K562 (cell line): ENCODE measurements at regions not wholly inside any gene's neighbourhood (a gene's known extent, or its start where the extent isn't known, plus 50 kb on each side); places are given as distances from the start of the nearest gene placed in this dataset.

Experiments used
- ATAC-seq: fragments of 200-7000 bp; cut with Tn5 transposase; 3 replicates; pipeline ENCODE4 v1.9.1; 2020; ENCODE audit warnings: moderate library complexity
- BruUV-seq: library from RNA; stranded (reverse); fragments of 400-500 nt; replicated peaks from 2 replicates; lab custom pipeline; 2021; lab: Mats Ljungman, UMichigan
- CTCF ChIA-PET: fragments of 300-600 bp; formaldehyde crosslinking; extraction: SDS; loops from one replicate; lab custom pipeline; 2021; ENCODE audit warnings: low intra/inter-chr PET ratio; lab: Yijun Ruan, JAX
- POLR2A ChIA-PET: fragments of 300-600, 350-650 bp; sonication (Branson Sonifier 250); formaldehyde crosslinking; extraction: SDS; loops from one replicate; lab custom pipeline; 2021; ENCODE audit warnings: antibody characterized with exemption, inconsistent platforms; lab: Yijun Ruan, JAX
- DNase-seq, 4 experiments: peaks; one replicate each; pipeline versions ENCODE4 v3.0.0 to v3.0.0-alpha.2; 2011 to 2018; ENCODE audit warnings: low spot score in 3 of 4, mixed read lengths in 3 of 4; ENCODE audit errors: extremely low read depth in 1 of 4
- FAIRE-seq: peaks from 2 replicates; lab custom pipeline; 2011; peaks lifted over from hg19 to GRCh38; lab: Jason Lieb, UNC
- H2AFZ ChIP-seq: 2 replicates; pipeline ENCODE4 v1.6.0; 2011; ENCODE audit warnings: low read depth, low read length, control low read depth, inconsistent platforms
- H3K27ac ChIP-seq: fragments of 200-600 bp; 3 replicates; pipeline ENCODE4 v1.8.0; 2011; ENCODE audit warnings: low read depth, mild to moderate bottlenecking, control low read depth, inconsistent platforms, low read length, moderate library complexity, mixed read lengths; ENCODE audit errors: extremely low read depth
- H3K27me3 ChIP-seq, 2 experiments: fragments of 300-600 bp in 1 of 2; 2 replicates in 1 of 2; 3 replicates in 1 of 2; pipeline versions ENCODE4 v1.6.0 to v1.8.0; 2011; ENCODE audit warnings: inconsistent platforms in 2 of 2, low read length in 2 of 2, mild to moderate bottlenecking in 1 of 2, mixed read lengths in 1 of 2, moderate library complexity in 1 of 2; ENCODE audit not compliant: control insufficient read depth in 2 of 2, insufficient read depth in 2 of 2
- H3K36me3 ChIP-seq: fragments of 300-600 bp; 3 replicates; pipeline ENCODE4 v1.8.0; 2011; ENCODE audit warnings: mild to moderate bottlenecking, low read length, inconsistent platforms; ENCODE audit not compliant: control insufficient read depth, insufficient read depth
- H3K4me1 ChIP-seq, 2 experiments: fragments of 200-600 bp in 1 of 2; replicated peaks in 1 of 2; 2 replicates in 1 of 2; 3 replicates in 1 of 2; pipeline versions ENCODE4 v1.5.1 to v1.8.0; 2011; ENCODE audit warnings: inconsistent platforms in 2 of 2, low read length in 2 of 2, mild to moderate bottlenecking in 1 of 2, mixed read lengths in 1 of 2, moderate library complexity in 1 of 2; ENCODE audit not compliant: control insufficient read depth in 2 of 2, insufficient read depth in 2 of 2
- H3K4me2 ChIP-seq: 2 replicates; pipeline ENCODE4 v1.6.1; 2011; ENCODE audit warnings: low read length, control low read depth, inconsistent platforms, mixed read lengths; ENCODE audit not compliant: insufficient read depth
- H3K4me3 ChIP-seq: fragments of 200-600 bp; sonication (generic), shearing (Covaris generic); 2 replicates; pipeline ENCODE4 v1.5.1; 2016; ENCODE audit warnings: control low read depth, inconsistent platforms
- H3K79me2 ChIP-seq: fragments of 200-600 bp; 3 replicates; pipeline ENCODE4 v1.8.0; 2011; ENCODE audit warnings: low read length, inconsistent platforms; ENCODE audit not compliant: control insufficient read depth, insufficient read depth
- H3K9ac ChIP-seq, 2 experiments: 2 replicates each; pipeline versions ENCODE4 v1.6.0 to v1.6.1; 2011; ENCODE audit warnings: low read depth in 2 of 2, low read length in 2 of 2, control low read depth in 1 of 2, inconsistent platforms in 1 of 2, mild to moderate bottlenecking in 1 of 2, mixed read lengths in 1 of 2; ENCODE audit not compliant: insufficient read depth in 1 of 2
- H3K9me1 ChIP-seq: one replicate; pipeline ENCODE4 v1.6.0; 2011; ENCODE audit warnings: inconsistent platforms, mild to moderate bottlenecking, low read length, moderate library complexity; ENCODE audit not compliant: control insufficient read depth, insufficient read depth
- H3K9me3 ChIP-seq: replicated peaks from 2 replicates; pipeline ENCODE4 v1.5.1; 2011; ENCODE audit warnings: low read depth, low read length, inconsistent platforms; ENCODE audit not compliant: control insufficient read depth, insufficient read depth
- H4K20me1 ChIP-seq: replicated peaks from 2 replicates; pipeline ENCODE4 v1.6.1; 2011; ENCODE audit warnings: low read length, inconsistent platforms, mixed read lengths; ENCODE audit not compliant: control insufficient read depth, insufficient read depth
- DIDO1 ChIP-seq: fragments of 450-650 bp; IDR thresholded peaks from 2 replicates; pipeline ENCODE4 v1.6.1; 2016; ENCODE audit warnings: low read depth, missing biosample characterization, missing genetic modification characterization
- FOSL1 ChIP-seq: fragments of 200-800 bp; sonication (Bioruptor generic); conservative IDR thresholded peaks from 2 replicates; pipeline ENCODE4 v1.6.1; 2016; ENCODE audit warnings: missing genetic modification characterization, missing compliant biosample characterization
- GMEB1 ChIP-seq: fragments of 250-450 bp; sonication (Bioruptor Pico); IDR thresholded peaks from 2 replicates; pipeline ENCODE4 v1.4.0; 2020; ENCODE audit warnings: mild to moderate bottlenecking
- JUND ChIP-seq, 2 experiments: IDR thresholded peaks; 2 replicates in 1 of 2; 3 replicates in 1 of 2; pipeline ENCODE4 v1.6.1; 2011; ENCODE audit warnings: borderline replicate concordance in 2 of 2, low read depth in 2 of 2, low read length in 2 of 2, improper control_type of control experiment in 1 of 2, missing biosample characterization in 1 of 2, missing genetic modification characterization in 1 of 2, missing genetic modification reagents in 1 of 2
- LCOR ChIP-seq: sonication (generic); formaldehyde crosslinking; IDR thresholded peaks from 2 replicates; pipeline ENCODE4 v1.8.0; 2022; ENCODE audit warnings: mild to moderate bottlenecking, missing genetic modification reagents
- RAD21 ChIP-seq, 2 experiments: fragments of 250-450 bp in 1 of 2; fragments of 450-650 bp in 1 of 2; sonication (Bioruptor Pico) in 1 of 2; formaldehyde crosslinking in 1 of 2; IDR thresholded peaks in 1 of 2; conservative IDR thresholded peaks in 1 of 2; 2 replicates each; pipeline versions ENCODE4 v1.4.0 to v1.8.0; 2020 to 2022; ENCODE audit warnings: mild to moderate bottlenecking in 2 of 2, moderate library complexity in 1 of 2
- U2AF1 ChIP-seq: fragments of 200-400 bp; formaldehyde crosslinking; optimal IDR thresholded peaks from 2 replicates; pipeline ENCODE3; 2017; ENCODE audit warnings: mild to moderate bottlenecking, low read depth, low read length, moderate library complexity
- ZNF263 ChIP-seq: sonication (generic); formaldehyde crosslinking; IDR thresholded peaks from 2 replicates; pipeline ENCODE4 v1.8.0; 2022; ENCODE audit warnings: mild to moderate bottlenecking, missing genetic modification reagents, borderline replicate concordance
- ZNF311 ChIP-seq: fragments of 250-450 bp; sonication (Bioruptor Pico); IDR thresholded peaks from 2 replicates; pipeline ENCODE4 v1.4.0; 2020; ENCODE audit warnings: mild to moderate bottlenecking, moderate library complexity
- WGBS: fragments of 100-300 bp; shearing (Covaris generic); methylation state at CpG from one replicate; pipeline ENCODE4 v1.1.6; 2016; ENCODE audit warnings: low coverage, mixed read lengths; ENCODE audit not compliant: insufficient coverage; ENCODE audit errors: missing lambda C conversion rate; 5-methylcytosine and 5-hydroxymethylcytosine counted together
- in situ Hi-C: fragments of 300-500 bp; cut with MboI; formaldehyde crosslinking; loops from 4 replicates; pipeline ENCODE4 v1.15.0; 2018; ENCODE audit warnings: inconsistent platforms, mixed read lengths
- intact Hi-C: fragments of 100-400 bp; cut with micrococcal nuclease; formaldehyde crosslinking; loops from 2 replicates; pipeline ENCODE4 v1.14.2; 2022

DNA sequence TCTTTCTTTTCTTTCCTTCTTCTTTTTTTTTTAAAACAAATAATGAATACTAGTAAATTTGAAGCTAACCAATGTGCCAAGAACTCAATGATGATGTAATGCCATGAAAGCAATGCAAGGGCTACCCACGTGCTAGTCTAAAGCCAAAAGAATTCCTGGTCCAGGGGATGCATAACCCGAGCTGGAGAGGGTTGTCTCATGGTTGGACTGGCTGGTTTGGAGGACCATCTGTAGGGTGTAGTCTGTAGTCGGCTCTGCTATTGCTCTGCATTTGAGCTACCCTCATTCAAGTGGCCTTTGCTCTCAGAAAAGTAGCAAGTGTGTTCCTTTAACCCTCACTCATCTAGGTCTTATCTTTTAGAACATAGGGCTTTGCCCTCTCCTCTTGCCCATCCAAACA lies 469.6 kb upstream of the CELF4 start:
- BruUV-seq: no TSS peak
- Histone ChIP-seq H3K9me3 (no peaks in the 10 kb centered on the region), H3K79me2 (no peaks in the 10 kb centered on the region), H3K9ac (no peak overlapping the region), H3K4me1 (no peaks in the 10 kb centered on the region), H3K4me3 (no peak overlapping the region), H3K27me3 (no peaks in the 10 kb centered on the region), H3K4me2 (no peak overlapping the region), H3K36me3 (no peaks in the 10 kb centered on the region), H3K27ac (no peak overlapping the region), H2AFZ (no peak overlapping the region), H4K20me1 (no peaks in the 10 kb centered on the region), H3K9me1 (no peaks in the 10 kb centered on the region)
- intact Hi-C loops (no loop called here), in situ Hi-C loops (no loop called here)
- WGBS: 0% methylated on average over 3 of the region's 3 CpGs
- no peak for TF ChIP-seq GMEB1 (CRISPR knock-in tag)
- TF ChIP-seq FOSL1: no peak
- no peak for TF ChIP-seq LCOR (CRISPR knock-in tag)
- TF ChIP-seq ZNF311 (CRISPR knock-in tag): no peak
- no peak for TF ChIP-seq DIDO1 (tag)
- no peak for TF ChIP-seq JUND (IDR thresholded peaks at IDR 0.05; ENCODE audit: borderline replicate concordance, low read depth, low read length)
- no peak for TF ChIP-seq JUND (tag; IDR thresholded peaks at IDR 0.05; ENCODE audit: borderline replicate concordance, low read depth, low read length)
- TF ChIP-seq RAD21 (CRISPR knock-in tag; conservative IDR thresholded peaks at IDR 0.05 in 1 of 2, IDR thresholded peaks at IDR 0.05 in 1 of 2): no peak
- TF ChIP-seq ZNF263 (CRISPR knock-in tag): no peak
- no peak for TF ChIP-seq U2AF1
- CTCF ChIA-PET: no interaction called here
- no peak for ATAC-seq
- no peak for DNase-seq
- no peak for FAIRE-seq
- POLR2A ChIA-PET: no interaction called here
